ENCODE measurements at regions not wholly inside any gene's neighbourhood (a gene's known extent, or its start where the extent isn't known, plus 50 kb on each side); places are given as distances from the start of the nearest gene placed in this dataset.

DNA sequence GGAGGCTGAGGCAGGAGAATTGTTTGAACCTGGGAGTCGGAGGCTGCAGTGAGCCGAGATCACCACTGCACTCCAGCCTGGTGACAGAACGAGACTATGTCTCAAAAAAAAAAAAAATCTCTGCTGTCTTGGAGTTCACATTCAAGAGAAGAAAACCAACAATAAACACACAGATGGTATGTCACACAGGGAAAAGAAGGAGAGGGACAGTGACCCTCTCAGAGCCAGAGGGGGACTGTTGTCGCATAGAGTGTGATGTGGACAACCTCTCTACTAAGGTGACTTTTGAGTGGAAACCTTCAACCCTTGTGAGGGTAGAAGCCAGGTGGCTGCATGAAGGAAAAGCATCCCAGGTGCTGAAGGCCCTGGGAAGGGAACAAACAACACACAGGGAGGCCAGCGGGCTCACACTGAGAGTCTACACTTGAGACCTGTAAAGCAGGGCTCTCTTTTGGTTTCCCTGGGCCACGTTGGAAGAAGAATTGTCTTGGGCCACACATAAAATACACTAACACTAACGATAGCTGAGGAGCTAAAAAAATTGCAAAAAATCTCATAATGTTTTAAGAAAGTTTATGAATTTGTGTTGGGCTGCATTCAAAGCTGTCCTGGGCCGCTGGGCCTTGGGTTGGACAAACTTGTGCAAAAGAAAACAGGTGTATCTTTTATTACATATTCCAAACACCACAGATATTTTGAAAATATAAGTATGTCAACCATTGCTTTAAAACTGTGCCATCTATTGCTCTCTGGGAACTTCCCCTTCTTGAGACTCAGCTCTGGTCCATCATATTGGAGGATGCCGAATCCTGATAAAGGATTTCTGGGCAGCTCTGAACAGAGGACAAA lies 136.0 kb downstream of the DDX1 start:
- Histone ChIP-seq H3K9me3 (no peaks in the 10 kb centered on the region), H3K4me1 (peaks cover 13% of the 10 kb centered on the region), H3K4me3 (no peak overlapping the region), H3K36me3 (no peaks in the 10 kb centered on the region), H3K27ac (no peak overlapping the region), H3K27me3 (no peaks in the 10 kb centered on the region)
- no peak for ATAC-seq
- no peak for DNase-seq
- intact Hi-C loops (cut with DNase I): no loop called here
- TF ChIP-seq, protein P1, sequence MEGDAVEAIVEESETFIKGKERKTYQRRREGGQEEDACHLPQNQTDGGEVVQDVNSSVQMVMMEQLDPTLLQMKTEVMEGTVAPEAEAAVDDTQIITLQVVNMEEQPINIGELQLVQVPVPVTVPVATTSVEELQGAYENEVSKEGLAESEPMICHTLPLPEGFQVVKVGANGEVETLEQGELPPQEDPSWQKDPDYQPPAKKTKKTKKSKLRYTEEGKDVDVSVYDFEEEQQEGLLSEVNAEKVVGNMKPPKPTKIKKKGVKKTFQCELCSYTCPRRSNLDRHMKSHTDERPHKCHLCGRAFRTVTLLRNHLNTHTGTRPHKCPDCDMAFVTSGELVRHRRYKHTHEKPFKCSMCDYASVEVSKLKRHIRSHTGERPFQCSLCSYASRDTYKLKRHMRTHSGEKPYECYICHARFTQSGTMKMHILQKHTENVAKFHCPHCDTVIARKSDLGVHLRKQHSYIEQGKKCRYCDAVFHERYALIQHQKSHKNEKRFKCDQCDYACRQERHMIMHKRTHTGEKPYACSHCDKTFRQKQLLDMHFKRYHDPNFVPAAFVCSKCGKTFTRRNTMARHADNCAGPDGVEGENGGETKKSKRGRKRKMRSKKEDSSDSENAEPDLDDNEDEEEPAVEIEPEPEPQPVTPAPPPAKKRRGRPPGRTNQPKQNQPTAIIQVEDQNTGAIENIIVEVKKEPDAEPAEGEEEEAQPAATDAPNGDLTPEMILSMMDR (IDR thresholded peaks at IDR 0.05): no peak

DNA sequence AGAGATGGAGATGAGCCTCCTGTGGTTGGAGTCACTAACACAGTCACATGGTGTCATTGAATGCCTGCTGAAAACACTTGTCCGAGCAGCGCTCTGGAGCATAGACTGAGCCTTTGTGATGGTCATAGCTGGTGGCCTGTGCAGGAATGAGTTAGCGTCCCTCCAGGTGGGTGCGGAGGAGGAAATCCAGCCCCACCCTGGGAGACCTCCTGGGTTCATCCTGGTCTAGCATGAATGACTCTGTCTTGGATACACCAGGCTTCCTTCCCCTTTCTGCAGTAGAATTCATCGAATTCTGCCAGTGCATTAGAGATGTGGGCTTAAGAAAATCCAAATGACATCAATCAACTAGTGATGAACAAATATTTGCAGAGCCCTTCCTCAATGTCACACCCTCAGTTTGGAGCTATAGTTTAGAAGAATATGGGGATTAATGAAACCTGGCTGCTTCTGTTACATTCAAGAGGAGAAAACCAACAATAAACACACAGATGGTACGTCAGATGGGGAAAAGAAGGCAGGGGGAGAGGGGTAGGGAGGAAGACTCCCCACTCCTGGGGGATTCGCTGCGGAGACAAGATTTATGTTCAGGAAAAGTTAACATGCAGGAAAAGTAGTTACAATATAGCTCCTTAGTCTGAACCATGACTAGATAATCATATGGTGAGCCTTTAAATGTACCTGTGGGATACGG lies 136.7 kb downstream of the DDX1 start:
- TF ChIP-seq, protein P1 (IDR thresholded peaks at IDR 0.05): no peak
- H3K36me3 ChIP-seq: no peaks in the 10 kb centered on the region
- no peak overlapping the region for H3K4me3 ChIP-seq
- peaks cover 13% of the 10 kb centered on the region for H3K4me1 ChIP-seq
- H3K27me3 ChIP-seq: no peaks in the 10 kb centered on the region
- intact Hi-C loops (cut with DNase I): no loop called here
- ATAC-seq (no peak), DNase-seq (no peak)
- no peaks in the 10 kb centered on the region for H3K9me3 ChIP-seq
- H3K27ac ChIP-seq: no peak overlapping the region

DNA sequence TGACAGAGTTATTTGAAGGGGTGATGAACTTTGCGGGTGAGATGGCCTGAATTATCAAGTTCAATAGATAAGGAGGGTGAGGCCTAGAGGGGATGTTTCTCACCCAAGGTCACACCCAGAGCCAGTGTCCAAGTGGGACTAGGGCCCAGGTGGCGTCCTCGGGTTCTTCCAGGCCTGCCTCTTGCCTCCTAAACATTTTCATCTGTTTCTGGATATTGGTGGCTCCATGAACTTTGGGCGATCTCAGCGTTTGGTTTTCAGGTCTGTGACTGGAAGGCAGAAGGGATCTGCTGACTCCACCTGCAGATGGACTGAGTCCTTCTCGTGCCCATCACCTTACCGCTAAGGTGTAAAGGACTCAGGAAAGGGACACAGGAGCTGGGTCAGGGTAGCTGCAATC lies 137.3 kb downstream of the DDX1 start:
- no peak for ATAC-seq
- Histone ChIP-seq H3K36me3 (no peaks in the 10 kb centered on the region), H3K27me3 (no peaks in the 10 kb centered on the region), H3K4me1 (peaks cover 16% of the 10 kb centered on the region), H3K4me3 (no peak overlapping the region), H3K9me3 (no peaks in the 10 kb centered on the region), H3K27ac (no peak overlapping the region)
- intact Hi-C loops (cut with DNase I): no loop called here
- no peak for DNase-seq
- TF ChIP-seq, protein P1 (IDR thresholded peaks at IDR 0.05): no peak

DNA sequence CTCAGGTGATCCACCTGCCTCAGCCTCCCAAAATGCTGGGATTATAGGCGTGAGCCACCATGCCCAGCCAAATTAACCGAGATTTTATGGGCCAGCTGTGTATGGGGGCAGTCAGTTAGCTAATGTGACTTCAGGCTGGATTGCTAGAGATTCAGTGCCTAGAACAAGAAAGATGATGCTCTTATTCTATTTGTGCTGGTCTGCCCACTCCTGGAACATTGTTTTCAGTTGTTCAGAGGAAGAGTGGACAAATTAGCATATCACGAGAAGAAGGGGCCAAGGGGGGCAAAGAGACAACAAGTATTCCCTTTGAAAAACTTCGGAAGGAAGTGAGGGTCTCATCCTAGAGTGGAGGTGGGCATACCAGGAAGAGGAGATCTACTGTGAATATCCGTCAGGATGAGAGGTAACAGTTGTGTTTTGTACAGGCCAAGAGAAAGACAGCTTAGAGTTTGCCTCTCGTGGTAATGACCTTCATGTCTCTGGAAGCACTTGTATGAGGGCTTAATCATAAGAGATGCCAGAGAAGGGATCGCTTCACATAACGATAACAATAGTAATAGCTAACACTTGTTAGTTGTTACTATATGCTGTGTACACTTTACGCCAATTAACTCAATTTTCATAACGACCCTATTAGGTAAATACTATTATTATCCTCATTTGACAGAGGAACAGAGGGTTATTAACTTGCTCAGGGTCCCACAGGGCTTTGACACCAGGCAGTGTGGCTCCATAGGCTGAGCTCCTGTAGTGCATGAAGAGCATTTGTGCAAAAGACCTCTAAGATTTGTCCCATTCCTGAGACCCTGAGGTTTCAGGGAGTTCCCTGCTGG lies 138.3 kb downstream of the DDX1 start:
- peaks cover 25% of the 10 kb centered on the region for H3K4me1 ChIP-seq
- H3K4me3 ChIP-seq: no peak overlapping the region
- ATAC-seq: no peak
- intact Hi-C loops (cut with DNase I): no loop called here
- H3K27me3 ChIP-seq: no peaks in the 10 kb centered on the region
- H3K36me3 ChIP-seq: no peaks in the 10 kb centered on the region
- H3K27ac ChIP-seq: no peak overlapping the region
- TF ChIP-seq, protein P1 (IDR thresholded peaks at IDR 0.05): no peak
- H3K9me3 ChIP-seq: no peaks in the 10 kb centered on the region
- no peak for DNase-seq

DNA sequence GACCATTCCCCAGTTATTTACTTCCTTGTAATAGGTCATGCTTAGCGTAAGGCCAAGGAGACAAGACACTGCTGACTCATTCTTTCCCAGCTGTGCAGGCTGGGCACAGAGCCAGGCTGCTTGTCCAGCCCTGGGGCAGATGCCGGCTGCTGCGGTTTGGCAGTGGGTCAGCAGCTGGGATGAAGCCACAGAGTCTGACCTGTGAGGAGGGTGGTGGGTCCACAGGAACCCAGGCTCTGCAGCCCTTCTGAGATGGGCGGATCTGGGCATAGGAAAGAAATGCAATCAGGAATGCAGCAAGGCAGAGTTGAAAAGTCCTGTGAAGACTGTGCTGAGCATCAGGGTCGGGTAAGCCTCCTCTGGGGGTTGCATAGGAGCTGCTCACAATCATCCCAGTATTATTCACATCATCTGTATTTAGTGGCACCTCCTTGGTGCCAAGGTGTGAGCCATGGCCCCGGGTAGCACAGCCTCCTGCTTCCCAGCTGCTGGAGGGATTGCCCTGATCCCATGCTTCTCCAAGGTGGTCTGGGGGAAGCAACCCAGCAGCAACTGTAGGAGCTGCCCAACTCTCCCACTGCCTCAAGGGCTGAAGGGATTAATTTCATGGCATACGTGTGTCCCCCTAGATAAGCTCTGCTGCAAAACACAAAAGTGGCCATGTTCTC lies 139.0 kb downstream of the DDX1 start:
- Histone ChIP-seq H3K4me1 (peaks cover 26% of the 10 kb centered on the region), H3K27ac (no peak overlapping the region), H3K36me3 (no peaks in the 10 kb centered on the region), H3K9me3 (no peaks in the 10 kb centered on the region), H3K27me3 (no peaks in the 10 kb centered on the region), H3K4me3 (no peak overlapping the region)
- intact Hi-C loops (cut with DNase I): no loop called here
- TF ChIP-seq, protein P1 (IDR thresholded peaks at IDR 0.05): no peak
- DNase-seq (peak; percentile 93), ATAC-seq (peak; percentile 82)

All from upper lobe of right lung (tissue), 1 donor.